GM18520 (cell line): ENCODE measurements at regions not wholly inside any gene's neighbourhood (a gene's known extent, or its start where the extent isn't known, plus 50 kb on each side); places are given as distances from the start of the nearest gene placed in this dataset.
"Not testable (repeated sequence)": the region's sequence is repeated elsewhere in the genome, so short reads cannot be mapped to it uniquely, and the experiment has no call there.

Experiments
- ATAC-seq: cut with Tn5 transposase; IDR thresholded peaks from one replicate; pipeline ENCODE4 v1.9.1; 2021; ENCODE audit not compliant: unreplicated experiment

GRCh38 chr2:147614979-147615470 is 229.8 kb upstream of the ACVR2A start:
- no peak for ATAC-seq

- no peak for ATAC-seq
Observed at GRCh38 chr2:147614471-147614870, 230.4 kb upstream of the ACVR2A start.

- no peak for ATAC-seq
Observed at GRCh38 chr2:147610496-147611040, 234.3 kb upstream of the ACVR2A start.

GRCh38 chr2:147609301-147609700 is 235.5 kb upstream of the ACVR2A start:
- no peak for ATAC-seq

GRCh38 chr2:147607379-147607778 is 237.4 kb upstream of the ACVR2A start:
- no peak for ATAC-seq

GRCh38 chr2:147603876-147604275 is 241.0 kb upstream of the ACVR2A start:
- no peak for ATAC-seq

- no peak for ATAC-seq
Observed at GRCh38 chr2:147603447-147603846, 241.4 kb upstream of the ACVR2A start.

- no peak for ATAC-seq
Observed at GRCh38 chr2:147600646-147601045, 244.2 kb upstream of the ACVR2A start.

- ATAC-seq = no peak
Observed at GRCh38 chr2:147600223-147600622, 244.6 kb upstream of the ACVR2A start.

- no peak for ATAC-seq
Observed at GRCh38 chr2:147595200-147595599, 249.6 kb upstream of the ACVR2A start.

- no peak for ATAC-seq
Observed at GRCh38 chr2:147594038-147594437, 250.8 kb upstream of the ACVR2A start.

- not testable (repeated sequence) for ATAC-seq
Observed at GRCh38 chr2:147592784-147593183, 252.0 kb upstream of the ACVR2A start.

- no peak for ATAC-seq
Observed at GRCh38 chr2:147589127-147589526, 255.7 kb upstream of the ACVR2A start.

- ATAC-seq = no peak
Observed at GRCh38 chr2:147588191-147588590, 256.6 kb upstream of the ACVR2A start.

GRCh38 chr2:147578529-147578928 is 266.3 kb upstream of the ACVR2A start:
- no peak for ATAC-seq

- ATAC-seq = no peak
Observed at GRCh38 chr2:147577998-147578380, 266.8 kb upstream of the ACVR2A start.

- ATAC-seq = no peak
Observed at GRCh38 chr2:147577323-147577997, 267.4 kb upstream of the ACVR2A start.

- no peak for ATAC-seq
Observed at GRCh38 chr2:147575106-147575505, 269.7 kb upstream of the ACVR2A start.

GRCh38 chr2:147572622-147573021 is 272.2 kb upstream of the ACVR2A start:
- no peak for ATAC-seq

- ATAC-seq = no peak
Observed at GRCh38 chr2:147569426-147569825, 275.4 kb upstream of the ACVR2A start.

- ATAC-seq = no peak
Observed at GRCh38 chr2:147568109-147568508, 276.7 kb upstream of the ACVR2A start.

GRCh38 chr2:147567136-147567535 is 277.7 kb upstream of the ACVR2A start:
- ATAC-seq = no peak
